SK-N-SH (cell line): ENCODE measurements at regions not wholly inside any gene's neighbourhood (a gene's known extent, or its start where the extent isn't known, plus 50 kb on each side); places are given as distances from the start of the nearest gene placed in this dataset.

ENCODE experiments used
- CHD2 ChIP-seq: fragments of 150-350 bp; IDR thresholded peaks from 2 replicates; pipeline ENCODE4 v1.6.1; 2018; ENCODE audit warnings: low read length; ENCODE audit not compliant: partially characterized antibody
- CTCF ChIP-seq: fragments of 200-600 bp; sonication (generic); IDR thresholded peaks from 2 replicates; pipeline ENCODE4 v1.6.1; 2017; ENCODE audit warnings: antibody characterized with exemption, mild to moderate bottlenecking, moderate library complexity
- EZH2phosphoT487 ChIP-seq: fragments of 200-600 bp; sonication (generic); IDR thresholded peaks from 2 replicates; pipeline ENCODE4 v1.6.1; 2017; ENCODE audit warnings: low read depth, mixed run types, mild to moderate bottlenecking, antibody characterized with exemption, moderate library complexity, borderline replicate concordance
- MAX ChIP-seq: IDR thresholded peaks from 2 replicates; pipeline ENCODE4 v1.4.0; 2012; ENCODE audit warnings: low read depth
- MXI1 ChIP-seq: IDR thresholded peaks from 2 replicates; pipeline ENCODE4 v1.6.1; 2012; ENCODE audit warnings: mild to moderate bottlenecking, low read depth, low read length, improper control_type of control experiment
- PBX3 ChIP-seq: IDR thresholded peaks from 2 replicates; pipeline ENCODE4; 2012
- POLR2AphosphoS5 ChIP-seq: IDR thresholded peaks from 2 replicates; pipeline ENCODE4 v1.6.1; 2012; ENCODE audit warnings: low read depth, low read length
- REST ChIP-seq: IDR thresholded peaks from 2 replicates; pipeline ENCODE4 v1.6.1; 2012; ENCODE audit warnings: mild to moderate bottlenecking, low read depth, low read length, moderate library complexity
- SIN3A ChIP-seq: IDR thresholded peaks from 2 replicates; pipeline ENCODE4 v1.6.1; 2012; ENCODE audit warnings: low read depth, mild to moderate bottlenecking, low read length, moderate library complexity, borderline replicate concordance
- TAF1 ChIP-seq: IDR thresholded peaks from 2 replicates; pipeline ENCODE4 v1.6.1; 2012; ENCODE audit warnings: low read depth, mild to moderate bottlenecking, low read length, moderate library complexity, borderline replicate concordance
- USF2 ChIP-seq: fragments of 150-350 bp; IDR thresholded peaks from 2 replicates; pipeline ENCODE4 v1.6.1; 2017; ENCODE audit warnings: antibody characterized with exemption, low read length, low read depth, borderline replicate concordance
- ZBTB33 ChIP-seq: IDR thresholded peaks from 2 replicates; pipeline ENCODE4 v1.4.0; 2012; ENCODE audit warnings: low read depth, borderline replicate concordance

- TF ChIP-seq ZBTB33 (no peak), CHD2 (no peak), SIN3A (no peak), REST (no peak), MAX (no peak), CTCF (no peak), EZH2phosphoT487 (no peak), USF2 (no peak), POLR2AphosphoS5 (no peak), TAF1 (no peak), MXI1 (no peak), PBX3 (no peak)
Observed at GRCh38 chr9:31554941-31555340, 829.5 kb upstream of the ACO1 start.
